ENCODE measurements at regions not wholly inside any gene's neighbourhood (a gene's known extent, or its start where the extent isn't known, plus 50 kb on each side); places are given as distances from the start of the nearest gene placed in this dataset.

DNA sequence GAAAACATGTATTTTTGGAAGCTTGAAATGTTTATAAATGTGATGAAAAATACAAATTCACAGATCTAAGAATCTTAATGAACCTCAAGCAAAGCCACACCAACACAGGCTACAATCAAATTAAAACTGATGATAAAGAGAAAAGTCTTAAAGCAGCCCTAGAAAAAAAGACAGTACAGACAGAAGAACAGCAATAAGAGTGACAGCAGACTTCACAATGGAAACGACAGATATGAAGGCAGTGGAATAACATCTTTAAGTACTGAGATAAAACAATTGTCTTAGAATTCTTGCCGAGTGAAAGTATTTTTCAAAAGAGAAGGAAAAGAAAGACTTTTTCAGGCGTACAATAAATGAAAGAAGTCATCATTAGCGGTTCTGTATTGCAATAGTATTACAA lies 423.6 kb upstream of the LCORL start:
- no peak for TF ChIP-seq POLR2AphosphoS5 (IDR thresholded peaks at IDR 0.05; ENCODE audit: low read depth, low read length)
- TF ChIP-seq TAF1 (IDR thresholded peaks at IDR 0.05; ENCODE audit: borderline replicate concordance, insufficient read depth, low read length): no peak
- TF ChIP-seq, protein P1, sequence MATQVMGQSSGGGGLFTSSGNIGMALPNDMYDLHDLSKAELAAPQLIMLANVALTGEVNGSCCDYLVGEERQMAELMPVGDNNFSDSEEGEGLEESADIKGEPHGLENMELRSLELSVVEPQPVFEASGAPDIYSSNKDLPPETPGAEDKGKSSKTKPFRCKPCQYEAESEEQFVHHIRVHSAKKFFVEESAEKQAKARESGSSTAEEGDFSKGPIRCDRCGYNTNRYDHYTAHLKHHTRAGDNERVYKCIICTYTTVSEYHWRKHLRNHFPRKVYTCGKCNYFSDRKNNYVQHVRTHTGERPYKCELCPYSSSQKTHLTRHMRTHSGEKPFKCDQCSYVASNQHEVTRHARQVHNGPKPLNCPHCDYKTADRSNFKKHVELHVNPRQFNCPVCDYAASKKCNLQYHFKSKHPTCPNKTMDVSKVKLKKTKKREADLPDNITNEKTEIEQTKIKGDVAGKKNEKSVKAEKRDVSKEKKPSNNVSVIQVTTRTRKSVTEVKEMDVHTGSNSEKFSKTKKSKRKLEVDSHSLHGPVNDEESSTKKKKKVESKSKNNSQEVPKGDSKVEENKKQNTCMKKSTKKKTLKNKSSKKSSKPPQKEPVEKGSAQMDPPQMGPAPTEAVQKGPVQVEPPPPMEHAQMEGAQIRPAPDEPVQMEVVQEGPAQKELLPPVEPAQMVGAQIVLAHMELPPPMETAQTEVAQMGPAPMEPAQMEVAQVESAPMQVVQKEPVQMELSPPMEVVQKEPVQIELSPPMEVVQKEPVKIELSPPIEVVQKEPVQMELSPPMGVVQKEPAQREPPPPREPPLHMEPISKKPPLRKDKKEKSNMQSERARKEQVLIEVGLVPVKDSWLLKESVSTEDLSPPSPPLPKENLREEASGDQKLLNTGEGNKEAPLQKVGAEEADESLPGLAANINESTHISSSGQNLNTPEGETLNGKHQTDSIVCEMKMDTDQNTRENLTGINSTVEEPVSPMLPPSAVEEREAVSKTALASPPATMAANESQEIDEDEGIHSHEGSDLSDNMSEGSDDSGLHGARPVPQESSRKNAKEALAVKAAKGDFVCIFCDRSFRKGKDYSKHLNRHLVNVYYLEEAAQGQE (IDR thresholded peaks at IDR 0.05; ENCODE audit: insufficient read depth in 1 of 2, low read depth in 2 of 2, low read length in 2 of 2): no peak
- TF ChIP-seq SIN3A (IDR thresholded peaks at IDR 0.05; ENCODE audit: borderline replicate concordance, insufficient read depth, low read length): no peak

Measured in PFSK-1 (cell line).